WTC11 (cell line): ENCODE measurements at regions not wholly inside any gene's neighbourhood (a gene's known extent, or its start where the extent isn't known, plus 50 kb on each side); places are given as distances from the start of the nearest gene placed in this dataset.

ENCODE experiments used
- CREM ChIP-seq: sonication (generic); formaldehyde crosslinking; IDR thresholded peaks from 2 replicates; pipeline ENCODE4 v1.8.1; 2022; ENCODE audit warnings: mild to moderate bottlenecking, missing genetic modification reagents, moderate library complexity
- JAZF1 ChIP-seq: fragments of 250-450 bp; sonication (Bioruptor Pico); IDR thresholded peaks from 2 replicates; pipeline ENCODE4 v1.9.0; 2021; ENCODE audit warnings: moderate library complexity, mild to moderate bottlenecking, inconsistent platforms
- TF ChIP-seq, protein P1 (sequence below): sonication (generic); formaldehyde crosslinking; IDR thresholded peaks from 2 replicates; pipeline ENCODE4 v1.8.1; 2023; ENCODE audit warnings: mild to moderate bottlenecking, missing genetic modification reagents
- TF ChIP-seq, protein P2 (sequence below): sonication (generic); formaldehyde crosslinking; IDR thresholded peaks from 2 replicates; pipeline ENCODE4 v1.8.1; 2023; ENCODE audit warnings: mild to moderate bottlenecking, missing genetic modification reagents, borderline replicate concordance
- TF ChIP-seq, protein P3 (sequence below): sonication (generic); formaldehyde crosslinking; IDR thresholded peaks from 2 replicates; pipeline ENCODE4 v1.8.0; 2022; ENCODE audit warnings: mild to moderate bottlenecking, missing genetic modification reagents
- TF ChIP-seq, protein P4 (sequence below): sonication (generic); formaldehyde crosslinking; IDR thresholded peaks from 2 replicates; pipeline ENCODE4 v1.8.1; 2023; ENCODE audit warnings: mild to moderate bottlenecking, moderate library complexity, missing genetic modification reagents
- TF ChIP-seq, protein P5 (sequence below): sonication (generic); formaldehyde crosslinking; IDR thresholded peaks from 2 replicates; pipeline ENCODE4 v1.8.0; 2022; ENCODE audit warnings: mild to moderate bottlenecking, missing genetic modification reagents
- TF ChIP-seq, protein P6 (sequence below): fragments of 200-600 bp; IDR thresholded peaks from 2 replicates; pipeline ENCODE4 v1.8.0; 2022; ENCODE audit warnings: antibody characterized with exemption
- TF ChIP-seq, protein P7 (sequence below): fragments of 250-450 bp; sonication (Bioruptor Pico); IDR thresholded peaks from 2 replicates; pipeline ENCODE4 v1.8.0; 2021; ENCODE audit warnings: mild to moderate bottlenecking

DNA sequence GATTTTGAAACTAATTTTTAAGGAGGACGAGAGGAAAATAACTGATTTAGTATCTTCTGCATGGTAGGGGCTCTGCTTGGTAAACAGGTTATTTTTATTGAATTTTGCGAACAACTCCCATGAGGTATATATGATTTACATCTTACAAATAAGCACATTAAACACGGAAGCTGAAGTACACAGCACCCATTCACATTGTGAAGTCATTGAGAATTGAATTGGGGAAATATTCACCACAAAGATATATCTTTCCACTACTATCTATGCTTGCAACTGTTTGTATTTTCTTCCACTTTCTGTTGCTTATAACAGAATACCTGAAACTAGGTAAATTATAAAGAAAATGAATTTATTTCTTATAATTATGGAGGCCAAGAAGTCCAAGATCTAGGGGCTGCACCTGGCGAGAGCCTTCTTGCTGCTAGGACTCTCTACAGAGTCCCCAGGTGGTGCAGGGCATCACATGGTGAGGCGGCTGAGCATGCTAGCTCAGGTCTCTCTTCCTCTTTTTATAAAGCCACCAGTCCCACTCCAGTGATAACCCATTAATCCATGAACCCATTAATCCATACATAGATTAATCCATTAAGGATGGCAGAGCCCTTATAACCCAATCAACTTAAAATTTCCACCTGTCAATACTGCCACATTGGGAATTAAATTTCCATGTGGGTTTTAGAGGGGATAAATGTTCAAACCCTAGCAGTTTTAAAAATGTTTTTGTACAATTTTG, 79.0 kb upstream of the ZNF608 start:
- TF ChIP-seq, protein P1, sequence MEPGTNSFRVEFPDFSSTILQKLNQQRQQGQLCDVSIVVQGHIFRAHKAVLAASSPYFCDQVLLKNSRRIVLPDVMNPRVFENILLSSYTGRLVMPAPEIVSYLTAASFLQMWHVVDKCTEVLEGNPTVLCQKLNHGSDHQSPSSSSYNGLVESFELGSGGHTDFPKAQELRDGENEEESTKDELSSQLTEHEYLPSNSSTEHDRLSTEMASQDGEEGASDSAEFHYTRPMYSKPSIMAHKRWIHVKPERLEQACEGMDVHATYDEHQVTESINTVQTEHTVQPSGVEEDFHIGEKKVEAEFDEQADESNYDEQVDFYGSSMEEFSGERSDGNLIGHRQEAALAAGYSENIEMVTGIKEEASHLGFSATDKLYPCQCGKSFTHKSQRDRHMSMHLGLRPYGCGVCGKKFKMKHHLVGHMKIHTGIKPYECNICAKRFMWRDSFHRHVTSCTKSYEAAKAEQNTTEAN = no peak
- TF ChIP-seq, protein P2, sequence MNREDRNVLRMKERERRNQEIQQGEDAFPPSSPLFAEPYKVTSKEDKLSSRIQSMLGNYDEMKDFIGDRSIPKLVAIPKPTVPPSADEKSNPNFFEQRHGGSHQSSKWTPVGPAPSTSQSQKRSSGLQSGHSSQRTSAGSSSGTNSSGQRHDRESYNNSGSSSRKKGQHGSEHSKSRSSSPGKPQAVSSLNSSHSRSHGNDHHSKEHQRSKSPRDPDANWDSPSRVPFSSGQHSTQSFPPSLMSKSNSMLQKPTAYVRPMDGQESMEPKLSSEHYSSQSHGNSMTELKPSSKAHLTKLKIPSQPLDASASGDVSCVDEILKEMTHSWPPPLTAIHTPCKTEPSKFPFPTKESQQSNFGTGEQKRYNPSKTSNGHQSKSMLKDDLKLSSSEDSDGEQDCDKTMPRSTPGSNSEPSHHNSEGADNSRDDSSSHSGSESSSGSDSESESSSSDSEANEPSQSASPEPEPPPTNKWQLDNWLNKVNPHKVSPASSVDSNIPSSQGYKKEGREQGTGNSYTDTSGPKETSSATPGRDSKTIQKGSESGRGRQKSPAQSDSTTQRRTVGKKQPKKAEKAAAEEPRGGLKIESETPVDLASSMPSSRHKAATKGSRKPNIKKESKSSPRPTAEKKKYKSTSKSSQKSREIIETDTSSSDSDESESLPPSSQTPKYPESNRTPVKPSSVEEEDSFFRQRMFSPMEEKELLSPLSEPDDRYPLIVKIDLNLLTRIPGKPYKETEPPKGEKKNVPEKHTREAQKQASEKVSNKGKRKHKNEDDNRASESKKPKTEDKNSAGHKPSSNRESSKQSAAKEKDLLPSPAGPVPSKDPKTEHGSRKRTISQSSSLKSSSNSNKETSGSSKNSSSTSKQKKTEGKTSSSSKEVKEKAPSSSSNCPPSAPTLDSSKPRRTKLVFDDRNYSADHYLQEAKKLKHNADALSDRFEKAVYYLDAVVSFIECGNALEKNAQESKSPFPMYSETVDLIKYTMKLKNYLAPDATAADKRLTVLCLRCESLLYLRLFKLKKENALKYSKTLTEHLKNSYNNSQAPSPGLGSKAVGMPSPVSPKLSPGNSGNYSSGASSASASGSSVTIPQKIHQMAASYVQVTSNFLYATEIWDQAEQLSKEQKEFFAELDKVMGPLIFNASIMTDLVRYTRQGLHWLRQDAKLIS (CRISPR knock-in tag) = no peak
- TF ChIP-seq JAZF1 (CRISPR knock-in tag) (no peak), CREM (no peak)
- TF ChIP-seq, protein P3, sequence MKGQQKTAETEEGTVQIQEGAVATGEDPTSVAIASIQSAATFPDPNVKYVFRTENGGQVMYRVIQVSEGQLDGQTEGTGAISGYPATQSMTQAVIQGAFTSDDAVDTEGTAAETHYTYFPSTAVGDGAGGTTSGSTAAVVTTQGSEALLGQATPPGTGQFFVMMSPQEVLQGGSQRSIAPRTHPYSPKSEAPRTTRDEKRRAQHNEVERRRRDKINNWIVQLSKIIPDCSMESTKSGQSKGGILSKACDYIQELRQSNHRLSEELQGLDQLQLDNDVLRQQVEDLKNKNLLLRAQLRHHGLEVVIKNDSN = no peak
- TF ChIP-seq, protein P4, sequence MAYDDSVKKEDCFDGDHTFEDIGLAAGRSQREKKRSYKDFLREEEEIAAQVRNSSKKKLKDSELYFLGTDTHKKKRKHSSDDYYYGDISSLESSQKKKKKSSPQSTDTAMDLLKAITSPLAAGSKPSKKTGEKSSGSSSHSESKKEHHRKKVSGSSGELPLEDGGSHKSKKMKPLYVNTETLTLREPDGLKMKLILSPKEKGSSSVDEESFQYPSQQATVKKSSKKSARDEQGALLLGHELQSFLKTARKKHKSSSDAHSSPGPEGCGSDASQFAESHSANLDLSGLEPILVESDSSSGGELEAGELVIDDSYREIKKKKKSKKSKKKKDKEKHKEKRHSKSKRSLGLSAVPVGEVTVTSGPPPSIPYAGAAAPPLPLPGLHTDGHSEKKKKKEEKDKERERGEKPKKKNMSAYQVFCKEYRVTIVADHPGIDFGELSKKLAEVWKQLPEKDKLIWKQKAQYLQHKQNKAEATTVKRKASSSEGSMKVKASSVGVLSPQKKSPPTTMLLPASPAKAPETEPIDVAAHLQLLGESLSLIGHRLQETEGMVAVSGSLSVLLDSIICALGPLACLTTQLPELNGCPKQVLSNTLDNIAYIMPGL (CRISPR knock-in tag) = no peak
- TF ChIP-seq, protein P5, sequence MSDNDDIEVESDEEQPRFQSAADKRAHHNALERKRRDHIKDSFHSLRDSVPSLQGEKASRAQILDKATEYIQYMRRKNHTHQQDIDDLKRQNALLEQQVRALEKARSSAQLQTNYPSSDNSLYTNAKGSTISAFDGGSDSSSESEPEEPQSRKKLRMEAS (CRISPR knock-in tag) = no peak
- TF ChIP-seq, protein P6, sequence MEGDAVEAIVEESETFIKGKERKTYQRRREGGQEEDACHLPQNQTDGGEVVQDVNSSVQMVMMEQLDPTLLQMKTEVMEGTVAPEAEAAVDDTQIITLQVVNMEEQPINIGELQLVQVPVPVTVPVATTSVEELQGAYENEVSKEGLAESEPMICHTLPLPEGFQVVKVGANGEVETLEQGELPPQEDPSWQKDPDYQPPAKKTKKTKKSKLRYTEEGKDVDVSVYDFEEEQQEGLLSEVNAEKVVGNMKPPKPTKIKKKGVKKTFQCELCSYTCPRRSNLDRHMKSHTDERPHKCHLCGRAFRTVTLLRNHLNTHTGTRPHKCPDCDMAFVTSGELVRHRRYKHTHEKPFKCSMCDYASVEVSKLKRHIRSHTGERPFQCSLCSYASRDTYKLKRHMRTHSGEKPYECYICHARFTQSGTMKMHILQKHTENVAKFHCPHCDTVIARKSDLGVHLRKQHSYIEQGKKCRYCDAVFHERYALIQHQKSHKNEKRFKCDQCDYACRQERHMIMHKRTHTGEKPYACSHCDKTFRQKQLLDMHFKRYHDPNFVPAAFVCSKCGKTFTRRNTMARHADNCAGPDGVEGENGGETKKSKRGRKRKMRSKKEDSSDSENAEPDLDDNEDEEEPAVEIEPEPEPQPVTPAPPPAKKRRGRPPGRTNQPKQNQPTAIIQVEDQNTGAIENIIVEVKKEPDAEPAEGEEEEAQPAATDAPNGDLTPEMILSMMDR = no peak
- TF ChIP-seq, protein P7, sequence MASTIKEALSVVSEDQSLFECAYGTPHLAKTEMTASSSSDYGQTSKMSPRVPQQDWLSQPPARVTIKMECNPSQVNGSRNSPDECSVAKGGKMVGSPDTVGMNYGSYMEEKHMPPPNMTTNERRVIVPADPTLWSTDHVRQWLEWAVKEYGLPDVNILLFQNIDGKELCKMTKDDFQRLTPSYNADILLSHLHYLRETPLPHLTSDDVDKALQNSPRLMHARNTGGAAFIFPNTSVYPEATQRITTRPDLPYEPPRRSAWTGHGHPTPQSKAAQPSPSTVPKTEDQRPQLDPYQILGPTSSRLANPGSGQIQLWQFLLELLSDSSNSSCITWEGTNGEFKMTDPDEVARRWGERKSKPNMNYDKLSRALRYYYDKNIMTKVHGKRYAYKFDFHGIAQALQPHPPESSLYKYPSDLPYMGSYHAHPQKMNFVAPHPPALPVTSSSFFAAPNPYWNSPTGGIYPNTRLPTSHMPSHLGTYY (CRISPR knock-in tag) = no peak
